ENCODE measurements at regions not wholly inside any gene's neighbourhood (a gene's known extent, or its start where the extent isn't known, plus 50 kb on each side); places are given as distances from the start of the nearest gene placed in this dataset.

DNA sequence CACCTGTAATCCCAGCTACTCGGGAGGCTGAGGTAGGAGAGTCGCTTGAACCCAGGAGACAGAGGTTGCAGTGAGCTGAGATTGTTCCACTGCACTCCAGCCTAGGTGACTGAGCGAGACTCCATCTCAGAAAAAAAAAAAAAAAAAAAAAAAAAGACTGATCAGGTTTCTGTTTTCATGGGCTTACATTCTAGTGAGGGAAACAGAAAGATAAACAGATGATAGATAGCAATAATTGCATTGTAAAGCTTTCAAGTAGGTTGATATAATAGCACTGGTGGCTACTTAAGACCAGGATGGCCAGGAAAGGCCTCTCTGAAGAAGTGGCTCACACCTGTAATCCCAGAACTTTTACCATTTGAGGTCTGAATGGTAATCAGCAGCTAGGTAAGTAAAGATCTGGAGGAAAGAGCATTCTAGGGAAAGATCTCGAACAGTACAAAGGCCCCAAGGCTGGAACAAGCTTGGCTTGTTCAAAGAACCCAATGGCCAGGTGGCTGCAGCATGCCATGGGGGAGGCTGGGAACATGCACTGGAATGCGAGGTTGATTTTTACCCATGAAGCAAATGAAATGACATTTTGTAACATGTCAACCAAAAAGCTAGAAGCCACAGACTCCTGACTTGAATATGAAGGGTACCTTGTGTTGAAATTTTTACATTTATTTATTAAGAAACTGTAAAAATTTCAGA is 108.3 kb upstream of the DHX40 start:
- TF ChIP-seq EP300 (IDR thresholded peaks at IDR 0.05; ENCODE audit: borderline replicate concordance in 1 of 2, control insufficient read depth in 1 of 2, low read depth in 2 of 2, low read length in 2 of 2) (no peak), SP1 (IDR thresholded peaks at IDR 0.05; ENCODE audit: low read depth, low read length) (no peak), ETV6 (conservative IDR thresholded peaks at IDR 0.05 in 1 of 2, IDR thresholded peaks at IDR 0.05 in 1 of 2; ENCODE audit: borderline replicate concordance in 1 of 2, low read depth in 1 of 2) (no peak), POLR2A (IDR thresholded peaks at IDR 0.05; ENCODE audit: low read depth, low read length) (no peak), ZSCAN29 (IDR thresholded peaks at IDR 0.05) (no peak), KAT2A (conservative IDR thresholded peaks at IDR 0.05; ENCODE audit: control insufficient read depth, low read depth, low read length) (no peak)
- TF ChIP-seq, protein P1, sequence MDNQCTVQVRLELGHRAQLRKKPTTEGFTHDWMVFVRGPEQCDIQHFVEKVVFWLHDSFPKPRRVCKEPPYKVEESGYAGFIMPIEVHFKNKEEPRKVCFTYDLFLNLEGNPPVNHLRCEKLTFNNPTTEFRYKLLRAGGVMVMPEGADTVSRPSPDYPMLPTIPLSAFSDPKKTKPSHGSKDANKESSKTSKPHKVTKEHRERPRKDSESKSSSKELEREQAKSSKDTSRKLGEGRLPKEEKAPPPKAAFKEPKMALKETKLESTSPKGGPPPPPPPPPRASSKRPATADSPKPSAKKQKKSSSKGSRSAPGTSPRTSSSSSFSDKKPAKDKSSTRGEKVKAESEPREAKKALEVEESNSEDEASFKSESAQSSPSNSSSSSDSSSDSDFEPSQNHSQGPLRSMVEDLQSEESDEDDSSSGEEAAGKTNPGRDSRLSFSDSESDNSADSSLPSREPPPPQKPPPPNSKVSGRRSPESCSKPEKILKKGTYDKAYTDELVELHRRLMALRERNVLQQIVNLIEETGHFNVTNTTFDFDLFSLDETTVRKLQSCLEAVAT (IDR thresholded peaks at IDR 0.05): no peak
